ENCODE measurements at regions not wholly inside any gene's neighbourhood (a gene's known extent, or its start where the extent isn't known, plus 50 kb on each side); places are given as distances from the start of the nearest gene placed in this dataset.

- no peak for DNase-seq (ENCODE audit: low read depth)
Observed at GRCh38 chr22:27476318-27476717, 325.2 kb downstream of the MN1 start.

DNA sequence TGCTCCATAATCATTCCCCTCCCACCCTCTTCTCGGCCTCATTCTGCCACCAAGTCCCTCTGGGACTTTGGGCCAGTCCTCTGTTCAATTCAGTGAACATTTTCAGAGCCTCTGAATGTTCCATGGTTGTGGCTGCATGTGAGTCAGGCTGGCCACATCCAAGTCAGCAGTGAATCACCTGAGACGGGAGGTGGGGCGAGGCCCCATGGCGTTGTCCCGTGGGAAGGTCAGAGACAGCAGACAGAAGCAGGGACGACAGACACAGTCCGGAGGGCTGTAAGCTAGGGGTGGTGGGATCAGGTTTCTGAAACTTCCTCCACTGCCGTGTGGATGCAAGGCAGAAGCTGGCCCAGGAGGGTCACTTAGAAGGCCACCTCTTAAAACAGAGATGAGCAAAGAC, 324.8 kb downstream of the MN1 start:
- DNase-seq (ENCODE audit: low read depth) = no peak

DNA sequence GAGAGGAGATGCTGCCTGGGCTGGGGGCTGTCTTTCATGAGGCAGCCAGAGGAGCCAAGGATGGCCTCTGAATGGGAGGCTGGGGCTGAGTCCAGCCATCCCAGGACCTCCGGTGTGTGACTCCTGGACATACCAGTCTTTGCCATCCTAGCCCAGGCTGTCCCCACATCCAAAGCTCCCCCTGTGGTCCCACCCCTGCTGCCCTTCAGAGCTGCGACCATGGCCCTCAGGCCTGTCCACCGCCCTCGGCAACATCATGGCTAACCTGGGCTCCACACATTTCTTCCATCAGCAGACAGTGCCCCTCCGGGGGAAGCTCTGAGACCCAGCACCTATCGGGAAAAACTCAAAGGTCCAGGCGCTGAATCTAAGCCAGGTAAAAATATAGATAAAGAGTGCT, 324.4 kb downstream of the MN1 start:
- DNase-seq (ENCODE audit: low read depth) = no peak

- no peak for DNase-seq (ENCODE audit: low read depth)
Observed at GRCh38 chr22:27480487-27480886, 321.1 kb downstream of the MN1 start.

GRCh38 chr22:27482402-27482801, 319.2 kb downstream of the MN1 start:
- DNase-seq (ENCODE audit: low read depth) = no peak

DNA sequence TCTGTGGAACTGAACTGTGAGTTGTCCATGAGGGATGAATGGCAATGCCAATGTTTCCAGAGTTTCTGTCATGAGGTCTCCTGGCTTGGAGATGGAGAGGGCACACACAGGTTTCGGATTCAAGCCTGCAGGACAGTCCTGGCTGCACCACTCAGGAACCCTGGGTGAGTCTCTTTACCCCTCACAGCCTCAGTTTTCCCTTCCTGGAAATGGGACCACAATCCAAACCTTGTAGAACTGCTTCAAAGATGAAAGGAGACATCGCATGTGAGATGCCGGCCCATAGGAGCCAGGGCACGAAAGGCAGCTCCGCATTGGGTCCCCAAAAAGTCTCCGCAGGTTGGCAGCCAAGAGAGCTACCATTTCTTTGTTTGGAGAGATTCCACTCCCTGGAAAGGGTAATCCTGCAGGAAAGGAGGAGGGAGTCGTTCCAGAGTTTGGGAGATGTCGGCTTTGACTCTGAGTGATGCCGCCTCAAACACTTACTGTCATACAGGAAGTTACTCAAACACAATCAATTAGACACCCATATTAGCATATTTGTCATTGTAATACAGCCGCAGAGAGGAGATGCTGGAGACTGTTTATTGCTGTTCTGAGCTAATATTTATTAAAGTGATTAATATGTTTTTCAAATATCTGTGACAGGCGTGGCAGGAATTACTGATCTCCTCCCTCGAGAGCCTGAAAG, 318.3 kb downstream of the MN1 start:
- DNase-seq (ENCODE audit: low read depth) = no peak

DNA sequence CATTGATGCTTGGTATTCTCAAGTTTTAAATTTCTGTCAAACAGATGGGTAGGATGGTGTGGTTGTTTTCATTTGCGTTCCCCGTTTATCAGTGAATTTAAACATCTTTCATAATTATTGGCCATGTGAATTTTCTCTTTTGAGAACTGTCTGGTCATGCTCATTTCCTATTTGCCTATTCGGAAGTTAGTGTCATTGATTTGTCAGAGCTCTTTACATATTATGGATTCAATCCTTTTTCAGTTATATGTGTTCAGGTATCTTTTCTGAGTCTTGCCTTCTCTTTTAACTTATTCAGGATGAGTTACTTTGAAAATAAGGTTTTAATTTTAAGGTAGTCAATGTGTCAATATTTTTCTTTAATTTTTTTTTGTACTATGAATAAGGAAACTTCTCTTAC, 315.7 kb downstream of the MN1 start:
- no peak for DNase-seq (ENCODE audit: low read depth)

DNA sequence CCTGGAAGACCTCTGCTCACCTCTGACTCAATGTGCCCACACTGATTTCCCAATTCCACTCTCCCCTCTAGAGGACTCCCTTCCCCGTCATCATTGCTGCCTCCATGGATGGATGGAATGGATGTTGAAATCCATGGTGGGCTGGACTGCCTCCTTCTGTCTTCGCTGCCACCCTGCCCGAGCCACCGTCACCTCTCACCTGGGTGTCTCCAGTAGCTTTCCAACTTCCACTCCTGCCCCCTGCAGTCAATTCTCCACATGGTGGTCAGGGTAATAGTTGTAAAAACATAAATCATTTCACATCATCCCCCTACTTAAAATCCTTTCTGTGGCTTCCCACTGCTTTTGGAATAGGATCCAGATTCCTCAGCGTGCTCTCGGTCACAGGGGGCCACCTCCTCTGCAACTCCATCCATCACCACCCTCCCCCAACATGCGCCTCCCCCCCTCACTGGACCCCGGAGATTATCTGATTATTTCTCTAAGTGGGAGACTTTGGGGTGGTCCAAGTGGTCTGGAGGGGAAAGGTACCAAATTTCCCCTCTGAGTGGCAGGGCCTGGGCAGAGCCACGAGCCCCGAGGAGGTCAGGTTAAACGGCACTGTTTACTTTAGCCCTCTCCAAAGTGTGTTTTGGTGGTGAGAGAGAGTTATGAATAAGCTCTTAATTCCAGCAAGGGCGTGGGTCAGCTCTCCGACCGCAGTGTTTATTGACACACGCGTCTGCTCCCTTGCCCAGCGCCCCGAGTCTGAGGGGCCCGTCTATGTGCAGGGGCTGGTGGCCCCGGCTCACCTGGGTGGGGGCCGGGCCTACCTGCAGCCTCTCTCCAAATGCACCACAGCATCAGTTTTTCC, 313.7 kb downstream of the MN1 start:
- DNase-seq (ENCODE audit: low read depth) = no peak

- DNase-seq (ENCODE audit: low read depth) = no peak
Observed at GRCh38 chr22:27488456-27489177, 312.9 kb downstream of the MN1 start.

GRCh38 chr22:27489178-27489675, 312.3 kb downstream of the MN1 start:
- DNase-seq (ENCODE audit: low read depth) = no peak

GRCh38 chr22:27490080-27490479, 311.5 kb downstream of the MN1 start:
- DNase-seq (ENCODE audit: low read depth) = no peak

- DNase-seq (ENCODE audit: low read depth) = no peak
Observed at GRCh38 chr22:27491888-27492287, 309.7 kb downstream of the MN1 start.

DNA sequence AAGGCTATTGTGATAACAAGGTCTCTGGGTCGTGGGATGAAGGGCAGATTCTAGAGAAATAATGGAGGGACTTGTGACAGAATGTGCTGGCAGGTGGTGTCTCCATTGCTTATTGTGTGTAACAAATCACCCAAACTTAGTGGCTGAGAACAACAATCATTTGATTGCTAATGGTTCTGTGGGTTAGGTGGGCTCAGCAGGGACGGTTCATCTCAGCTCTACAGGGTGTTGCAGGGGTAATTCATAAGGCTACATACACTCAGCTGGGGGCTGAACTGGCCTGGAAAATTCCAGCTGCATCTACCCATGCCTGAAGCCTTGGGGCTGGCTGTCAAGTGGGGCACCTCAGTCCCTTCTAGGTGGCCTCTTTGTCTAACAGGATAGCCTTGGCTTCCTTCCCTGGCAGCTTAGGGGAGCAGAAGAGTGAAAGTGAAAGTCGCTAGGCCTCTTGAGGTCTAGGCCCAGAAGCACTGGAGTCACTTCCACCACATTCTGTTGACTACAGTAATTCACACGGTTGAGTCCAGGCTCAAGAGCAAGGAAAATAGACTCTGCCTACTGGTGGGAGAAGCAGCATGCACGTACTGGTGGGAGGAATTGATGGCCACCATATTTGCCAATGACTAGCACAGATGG, 308.9 kb downstream of the MN1 start:
- no peak for DNase-seq (ENCODE audit: low read depth)

GRCh38 chr22:27493796-27494195, 307.8 kb downstream of the MN1 start:
- DNase-seq (ENCODE audit: low read depth) = no peak

- DNase-seq (ENCODE audit: low read depth) = no peak
Observed at GRCh38 chr22:27494785-27495184, 306.8 kb downstream of the MN1 start.

GRCh38 chr22:27495325-27495724, 306.2 kb downstream of the MN1 start:
- no peak for DNase-seq (ENCODE audit: low read depth)

DNA sequence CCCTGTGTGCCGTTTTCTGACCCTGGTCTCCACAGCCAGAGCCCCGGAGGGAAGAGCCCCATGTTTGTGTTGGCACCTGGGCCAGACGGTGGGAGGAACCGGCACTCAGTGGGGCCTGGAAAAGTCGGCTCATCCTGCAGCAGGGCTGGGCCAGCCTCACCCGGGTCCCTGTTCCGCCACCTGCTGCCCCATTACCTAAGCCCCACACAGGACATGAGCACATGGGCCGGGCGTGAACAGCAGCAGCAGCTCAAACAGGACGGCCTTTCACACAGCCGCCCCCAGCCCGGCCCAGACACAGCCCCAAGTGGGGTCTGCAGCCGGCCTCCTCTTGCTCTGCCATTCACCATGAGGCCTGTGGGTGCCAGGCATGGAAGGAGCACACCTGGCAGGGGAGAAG, 302.4 kb downstream of the MN1 start:
- DNase-seq (ENCODE audit: low read depth) = no peak

GRCh38 chr22:27501191-27501936, 300.2 kb downstream of the MN1 start:
- no peak for DNase-seq (ENCODE audit: low read depth)

DNA sequence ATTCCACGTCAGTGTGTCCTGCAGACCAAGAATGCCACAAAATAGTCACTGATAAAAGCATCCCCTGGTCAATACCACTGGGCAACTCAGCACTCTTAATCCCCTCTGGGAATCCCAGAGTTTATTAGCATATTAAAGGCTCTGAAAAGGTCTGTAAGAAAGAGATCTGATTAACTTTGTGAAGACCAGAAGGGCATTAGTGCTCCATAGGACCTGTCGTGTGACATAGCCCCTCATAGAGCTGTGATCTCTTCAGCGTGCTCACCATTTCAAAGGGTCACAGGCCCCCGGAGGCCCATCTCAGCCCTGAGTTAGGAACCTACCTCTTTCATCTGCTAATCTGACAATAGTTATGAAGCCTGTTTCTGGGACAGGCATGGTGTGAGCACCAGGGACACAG, 299.2 kb downstream of the MN1 start:
- no peak for DNase-seq (ENCODE audit: low read depth)

DNA sequence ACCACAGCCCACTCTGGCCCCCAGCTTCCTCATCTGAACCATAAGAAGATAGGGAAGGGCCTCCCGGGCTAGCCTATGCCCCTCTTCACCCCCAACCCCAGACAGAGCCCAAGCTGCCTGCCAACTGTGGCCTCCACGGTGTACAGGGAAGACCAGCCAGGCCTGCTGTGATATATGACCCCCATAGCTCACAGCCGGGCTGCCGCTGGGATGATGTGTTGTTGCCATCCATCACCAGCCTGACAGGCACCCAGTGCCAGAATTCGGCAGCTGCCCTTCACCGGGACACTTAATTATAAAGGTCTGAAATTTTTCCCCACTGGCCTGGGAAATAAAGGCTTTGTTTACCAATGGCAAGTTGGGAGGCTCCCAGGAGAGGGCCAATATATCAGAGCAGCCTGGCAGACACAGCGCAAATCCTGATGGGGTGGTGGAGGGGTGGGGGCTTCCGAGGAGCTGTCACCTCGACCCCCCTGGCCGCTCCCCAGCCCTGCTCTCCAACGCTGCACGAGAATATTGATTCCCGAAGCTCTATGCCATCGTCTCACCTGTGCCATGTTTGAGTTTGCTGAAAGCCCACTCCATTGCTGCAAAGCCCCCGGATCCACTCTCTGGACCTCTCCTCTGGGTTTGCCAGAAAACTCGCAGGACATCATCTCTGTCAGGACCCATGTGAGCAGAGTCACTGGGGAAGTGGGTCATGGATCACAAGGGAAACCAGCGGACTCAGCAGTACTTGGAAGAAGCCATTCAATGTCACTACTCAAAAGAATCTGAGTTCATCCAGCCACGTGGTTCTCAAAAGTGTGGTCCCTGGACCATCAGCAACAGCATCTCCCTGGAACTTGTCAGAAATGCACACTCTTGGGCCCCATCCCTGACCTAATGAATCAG, 296.9 kb downstream of the MN1 start:
- DNase-seq (ENCODE audit: low read depth) = no peak

Measured in stimulated activated CD8-positive, alpha-beta memory T cell treated with anti-CD3 and anti-CD28 coated beads, Interleukin-4, amount 100 ng/mL, for 24 hours (primary cell).